Prostate gland (tissue), 2 donors: ENCODE measurements at regions not wholly inside any gene's neighbourhood (a gene's known extent, or its start where the extent isn't known, plus 50 kb on each side); places are given as distances from the start of the nearest gene placed in this dataset.

ENCODE experiments used
- POLR2A ChIP-seq: fragments of 450-650 bp; IDR thresholded peaks from one replicate; pipeline ENCODE4 v1.6.1; 2016; ENCODE audit warnings: antibody characterized with exemption, mild to moderate bottlenecking
- POLR2AphosphoS5 ChIP-seq: sonication (generic); formaldehyde crosslinking; IDR thresholded peaks from one replicate; pipeline ENCODE4 v1.6.1; 2017; ENCODE audit warnings: antibody characterized with exemption
- TF ChIP-seq, protein P1 (sequence below), 4 experiments: fragments of 200-600 bp in 2 of 4; fragments of 450-650 bp in 2 of 4; sonication (generic) in 2 of 4; IDR thresholded peaks; 1 replicate in 3 of 4; 2 replicates in 1 of 4; pipeline ENCODE4 v1.5.1; 2016 to 2019; ENCODE audit warnings: antibody characterized with exemption in 4 of 4, mild to moderate bottlenecking in 2 of 4, moderate library complexity in 2 of 4

DNA sequence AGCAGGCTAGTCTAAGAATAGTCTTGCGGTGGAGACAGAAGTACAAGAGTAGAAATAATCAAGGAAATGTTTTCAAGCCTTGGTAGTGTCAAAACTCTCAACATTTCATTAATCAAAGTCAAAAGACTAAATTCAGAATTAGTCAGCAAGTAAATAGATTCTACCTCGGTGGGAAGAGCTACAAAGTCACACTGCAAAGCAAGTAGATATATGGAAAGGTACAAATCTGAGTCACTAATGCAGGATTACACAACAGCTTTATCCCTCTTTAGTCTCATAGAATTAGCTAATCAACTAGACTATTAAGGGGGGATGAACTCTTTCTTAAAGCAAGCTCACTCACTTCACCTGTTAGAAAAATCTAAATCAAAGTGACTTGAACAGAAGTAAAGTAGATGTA, 568.7 kb upstream of the CNTNAP5 start:
- TF ChIP-seq, protein P1, sequence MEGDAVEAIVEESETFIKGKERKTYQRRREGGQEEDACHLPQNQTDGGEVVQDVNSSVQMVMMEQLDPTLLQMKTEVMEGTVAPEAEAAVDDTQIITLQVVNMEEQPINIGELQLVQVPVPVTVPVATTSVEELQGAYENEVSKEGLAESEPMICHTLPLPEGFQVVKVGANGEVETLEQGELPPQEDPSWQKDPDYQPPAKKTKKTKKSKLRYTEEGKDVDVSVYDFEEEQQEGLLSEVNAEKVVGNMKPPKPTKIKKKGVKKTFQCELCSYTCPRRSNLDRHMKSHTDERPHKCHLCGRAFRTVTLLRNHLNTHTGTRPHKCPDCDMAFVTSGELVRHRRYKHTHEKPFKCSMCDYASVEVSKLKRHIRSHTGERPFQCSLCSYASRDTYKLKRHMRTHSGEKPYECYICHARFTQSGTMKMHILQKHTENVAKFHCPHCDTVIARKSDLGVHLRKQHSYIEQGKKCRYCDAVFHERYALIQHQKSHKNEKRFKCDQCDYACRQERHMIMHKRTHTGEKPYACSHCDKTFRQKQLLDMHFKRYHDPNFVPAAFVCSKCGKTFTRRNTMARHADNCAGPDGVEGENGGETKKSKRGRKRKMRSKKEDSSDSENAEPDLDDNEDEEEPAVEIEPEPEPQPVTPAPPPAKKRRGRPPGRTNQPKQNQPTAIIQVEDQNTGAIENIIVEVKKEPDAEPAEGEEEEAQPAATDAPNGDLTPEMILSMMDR (IDR thresholded peaks at IDR 0.05), result no peak
- TF ChIP-seq POLR2A (no peak), POLR2AphosphoS5 (no peak)
